HG03060 (cell line): ENCODE measurements at regions not wholly inside any gene's neighbourhood (a gene's known extent, or its start where the extent isn't known, plus 50 kb on each side); places are given as distances from the start of the nearest gene placed in this dataset.
A peak's percentile ranks its signal among the peaks of the same experiment; 100 is the strongest.

Source experiments
- ATAC-seq: cut with Tn5 transposase; IDR thresholded peaks from one replicate; pipeline ENCODE4 v1.9.1; 2021; ENCODE audit warnings: low read depth, moderate number of reproducible peaks; ENCODE audit not compliant: unreplicated experiment

- no peak for ATAC-seq
Observed at GRCh38 chr6:90989763-90990162, 402.9 kb upstream of the MAP3K7 start.

DNA sequence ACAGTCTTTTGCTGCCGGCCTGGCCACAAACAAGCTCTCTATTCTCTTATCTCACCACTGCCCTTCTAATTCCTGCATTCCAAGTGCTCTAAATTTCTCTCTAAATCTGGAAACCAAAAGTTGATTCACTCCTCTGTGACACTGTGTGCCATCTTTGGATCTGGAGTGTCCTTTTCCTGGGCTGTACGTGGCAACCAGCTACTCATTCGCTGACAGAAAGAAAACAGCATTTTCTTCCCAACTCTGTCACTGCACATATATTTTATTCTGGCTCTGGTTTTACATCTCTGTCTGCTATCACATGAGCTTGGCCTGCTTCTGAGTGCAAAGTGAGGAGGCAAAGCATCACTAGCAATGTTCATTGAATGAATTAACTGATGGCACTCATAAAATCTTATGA, 397.2 kb upstream of the MAP3K7 start:
- ATAC-seq, result no peak

DNA sequence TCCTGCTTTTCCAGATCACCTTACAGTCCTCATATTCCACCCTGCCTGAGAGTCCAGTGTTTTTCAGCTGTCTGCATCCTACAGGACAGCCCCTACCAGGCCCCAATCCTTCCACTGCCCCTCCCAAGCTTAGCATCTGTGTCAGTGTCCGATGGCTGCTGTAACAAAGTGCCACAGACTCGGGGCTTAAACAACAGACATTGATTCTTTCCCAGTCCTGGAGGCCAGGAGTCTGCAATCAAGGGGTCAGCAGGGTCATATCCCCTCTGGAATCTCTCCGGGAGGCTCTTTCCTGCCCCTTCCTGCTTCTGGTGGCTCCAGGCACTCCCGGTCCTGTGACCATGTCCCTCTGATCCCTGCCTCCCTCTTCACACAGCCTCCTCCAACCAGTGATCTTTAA, 396.6 kb upstream of the MAP3K7 start:
- no peak for ATAC-seq

- no peak for ATAC-seq
Observed at GRCh38 chr6:90982581-90982980, 395.7 kb upstream of the MAP3K7 start.

DNA sequence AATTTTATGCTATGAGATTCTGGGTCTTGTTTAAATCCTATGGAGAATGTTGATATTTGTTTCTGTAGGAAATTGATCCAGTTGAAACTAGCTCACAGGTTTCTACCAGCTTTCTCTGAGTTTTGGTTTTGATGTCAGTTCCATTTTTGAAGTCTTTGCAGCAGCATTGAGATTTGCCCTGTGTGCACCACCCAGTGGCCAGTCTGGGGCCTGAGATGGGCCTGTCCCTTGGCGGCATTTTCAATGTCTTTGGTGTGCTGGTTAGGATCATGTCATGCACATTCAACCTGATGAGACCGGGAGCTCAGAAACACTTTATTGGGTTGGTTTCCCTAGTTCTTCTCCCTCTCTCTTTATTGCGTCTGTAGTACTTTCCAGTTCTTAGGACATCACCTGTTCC, 395.2 kb upstream of the MAP3K7 start:
- ATAC-seq, result no peak

GRCh38 chr6:90978046-90978445, 391.2 kb upstream of the MAP3K7 start:
- ATAC-seq, result no peak

DNA sequence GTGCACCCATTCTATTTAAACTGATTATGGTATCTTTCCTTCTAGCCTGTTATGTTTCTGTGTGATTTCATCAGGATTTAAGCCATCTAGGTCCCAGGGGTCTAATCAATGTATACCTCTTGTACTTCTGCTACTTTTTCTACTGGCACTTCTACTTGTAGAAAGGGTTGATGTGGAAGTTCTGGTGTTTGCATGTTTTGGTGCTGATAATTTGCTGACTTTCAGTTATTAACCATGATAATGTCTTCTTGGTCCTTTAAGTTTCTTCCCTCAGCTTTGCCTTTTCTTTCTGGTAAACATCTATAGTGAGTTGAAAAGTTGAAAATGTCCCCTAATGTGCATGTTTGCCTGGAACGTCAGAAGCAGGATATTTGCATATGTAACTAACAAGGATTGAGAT, 390.6 kb upstream of the MAP3K7 start:
- ATAC-seq, result no peak

DNA sequence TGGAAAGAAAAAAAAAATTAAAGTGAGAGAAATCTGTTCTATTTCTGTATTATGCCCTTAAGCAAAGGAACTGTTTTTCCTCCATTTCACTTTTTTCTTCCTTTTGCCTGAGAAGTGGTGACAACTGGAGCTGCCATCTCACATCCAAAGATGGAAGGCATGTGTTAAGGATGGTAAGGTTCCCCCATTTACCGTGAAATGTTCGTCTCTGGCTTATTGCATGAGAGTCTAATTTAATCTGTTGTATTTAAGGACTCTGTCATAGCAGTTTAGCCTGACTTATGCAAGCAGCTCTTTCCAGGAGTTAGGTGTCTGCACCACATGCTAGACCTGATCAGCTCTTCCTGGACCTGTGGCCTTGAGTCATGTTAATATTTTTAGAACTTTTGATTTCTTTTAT, 389.5 kb upstream of the MAP3K7 start:
- ATAC-seq, result no peak

DNA sequence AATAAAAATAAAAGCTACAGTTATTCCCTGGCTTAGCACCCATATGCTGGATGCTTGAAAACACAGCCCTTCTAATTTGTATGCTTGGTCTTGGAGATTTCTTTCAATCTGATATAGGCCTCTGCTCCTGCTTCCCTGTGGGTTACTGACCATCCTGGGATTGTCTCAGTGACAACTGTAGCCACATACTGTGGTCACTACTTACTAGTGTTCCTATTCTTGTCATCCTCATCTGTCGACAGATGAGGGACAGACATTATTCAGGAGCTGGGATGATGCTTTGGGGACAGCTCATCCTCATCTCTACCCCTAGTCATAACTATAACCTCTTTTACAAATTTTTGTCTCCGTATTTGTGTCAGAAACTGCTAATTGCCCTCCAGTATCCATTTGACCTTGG, 388.9 kb upstream of the MAP3K7 start:
- no peak for ATAC-seq

DNA sequence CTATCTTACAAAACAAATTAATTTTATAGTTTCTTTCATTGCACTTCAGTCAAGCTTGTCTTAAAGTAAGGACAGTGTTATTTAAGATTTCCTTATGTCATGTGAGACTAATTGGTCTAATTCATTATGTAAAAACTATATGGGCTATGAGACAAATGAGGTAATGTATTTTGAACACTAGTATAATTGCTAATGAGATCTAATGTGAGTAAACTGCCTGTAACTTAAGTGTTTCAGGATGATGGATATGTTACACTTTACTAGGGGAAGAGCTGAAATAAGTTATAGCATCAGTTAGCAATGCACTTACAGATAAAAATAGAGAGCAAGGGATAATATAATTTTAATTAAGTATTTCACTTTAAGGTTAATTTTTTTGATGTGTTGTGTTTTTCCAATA, 386.3 kb upstream of the MAP3K7 start:
- no peak for ATAC-seq

- ATAC-seq, result no peak
Observed at GRCh38 chr6:90970672-90971071, 383.8 kb upstream of the MAP3K7 start.

DNA sequence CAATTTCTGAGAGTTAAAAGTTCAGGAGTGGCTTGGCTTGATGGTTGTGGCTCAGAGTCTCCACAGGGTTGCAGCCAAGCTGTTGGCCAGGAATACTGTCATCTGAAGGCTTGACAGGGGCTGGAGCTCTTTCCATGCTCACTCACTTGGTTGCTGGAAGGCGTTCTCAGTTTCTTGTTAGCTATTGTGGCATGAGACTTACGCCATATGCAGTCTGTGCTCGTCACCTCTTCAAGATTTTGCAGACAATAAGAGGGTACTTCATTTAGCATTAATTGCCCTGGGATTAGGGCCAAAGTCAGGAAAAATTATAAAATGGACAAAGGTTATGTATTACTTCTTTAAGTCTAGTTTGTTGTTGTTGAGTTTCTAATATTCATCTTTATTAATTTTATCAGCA, 380.6 kb upstream of the MAP3K7 start:
- no peak for ATAC-seq

- ATAC-seq, result no peak
Observed at GRCh38 chr6:90960324-90960723, 373.5 kb upstream of the MAP3K7 start.

DNA sequence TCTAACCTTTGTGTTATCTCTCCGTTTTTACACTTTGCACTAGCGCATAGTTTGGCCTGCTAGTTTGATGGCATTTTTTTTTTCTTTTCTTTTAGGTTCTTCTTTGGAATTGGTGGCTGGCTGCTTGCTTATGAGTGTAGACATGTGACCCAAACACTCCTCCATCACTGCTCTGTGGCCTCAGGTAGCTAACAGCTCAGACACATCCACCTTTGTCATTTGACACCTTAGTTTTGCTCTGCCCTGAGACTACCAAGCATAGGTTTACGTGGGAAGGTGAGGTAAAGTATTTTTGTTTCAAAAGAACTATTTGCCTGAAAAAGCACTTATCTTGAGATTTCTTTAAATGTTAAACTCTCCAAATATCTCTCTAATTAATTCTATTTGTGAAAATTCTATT, 368.4 kb upstream of the MAP3K7 start:
- no peak for ATAC-seq

- ATAC-seq, result no peak
Observed at GRCh38 chr6:90953405-90954161, 366.7 kb upstream of the MAP3K7 start.

DNA sequence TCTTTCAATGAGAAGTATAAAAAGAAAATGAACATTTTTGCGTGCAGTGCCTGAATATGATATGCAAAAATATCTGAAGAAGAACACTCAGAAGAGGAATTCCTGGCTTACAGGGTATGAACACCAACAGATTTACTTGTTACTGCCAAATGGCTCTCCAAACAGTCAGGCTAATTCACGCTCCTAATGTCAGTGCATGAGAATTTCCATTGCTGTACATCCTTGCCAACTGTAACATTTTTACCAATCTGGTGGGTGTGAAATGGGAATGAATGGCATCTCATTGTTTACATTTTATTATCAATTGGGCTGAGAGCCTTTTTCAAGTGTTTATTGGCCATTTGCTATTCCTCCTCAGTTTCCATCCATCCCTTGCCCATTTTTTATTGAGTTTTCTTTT, 365.3 kb upstream of the MAP3K7 start:
- no peak for ATAC-seq

- ATAC-seq, result no peak
Observed at GRCh38 chr6:90948540-90948939, 361.7 kb upstream of the MAP3K7 start.

- ATAC-seq, result no peak
Observed at GRCh38 chr6:90947184-90948064, 360.6 kb upstream of the MAP3K7 start.

GRCh38 chr6:90941885-90942284, 355.0 kb upstream of the MAP3K7 start:
- ATAC-seq, result no peak

DNA sequence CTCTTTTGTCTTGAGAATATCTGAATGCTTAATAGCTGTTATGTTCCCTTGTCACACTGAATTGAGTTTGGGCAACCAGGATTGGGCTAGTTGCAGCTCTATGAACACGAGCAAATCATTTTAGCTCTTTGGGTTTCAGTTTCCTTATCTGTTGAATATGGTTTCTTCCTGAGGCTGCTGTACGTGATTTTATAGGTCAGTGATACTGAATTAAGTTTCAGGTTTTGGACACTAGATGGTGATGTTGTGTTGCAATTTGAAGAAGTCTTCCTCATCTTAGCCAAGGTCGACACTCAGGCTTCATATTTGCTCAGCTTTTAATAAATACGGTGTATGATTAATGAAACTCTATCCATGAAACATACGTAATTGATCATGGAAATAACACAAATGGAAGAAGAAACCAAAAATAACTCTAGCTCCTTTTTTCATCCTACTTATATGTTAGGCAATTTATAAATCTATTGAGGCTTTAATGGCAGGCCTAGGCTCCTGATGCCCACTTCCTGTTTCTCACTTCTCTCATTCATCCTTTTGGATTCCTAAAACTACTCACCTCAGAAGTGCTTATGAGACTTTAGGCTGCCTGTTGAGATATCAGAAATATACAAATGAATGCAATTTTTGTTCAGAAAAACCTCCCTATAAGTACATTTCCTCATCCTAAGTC, 354.1 kb upstream of the MAP3K7 start:
- peak; percentile 99 for ATAC-seq

- ATAC-seq, result no peak
Observed at GRCh38 chr6:90939906-90940305, 353.0 kb upstream of the MAP3K7 start.
